Esophagus muscularis mucosa (tissue), 3 donors: ENCODE measurements at regions not wholly inside any gene's neighbourhood (a gene's known extent, or its start where the extent isn't known, plus 50 kb on each side); places are given as distances from the start of the nearest gene placed in this dataset.

Experiments used
- CTCF ChIP-seq, 3 experiments: fragments of 200-600 bp in 2 of 3; fragments of 450-650 bp in 1 of 3; sonication (generic) in 2 of 3; IDR thresholded peaks; one replicate each; pipeline ENCODE4 v1.5.1; 2017 to 2019; ENCODE audit warnings: antibody characterized with exemption in 3 of 3, mild to moderate bottlenecking in 2 of 3, moderate library complexity in 1 of 3
- POLR2A ChIP-seq: fragments of 450-650 bp; IDR thresholded peaks from one replicate; pipeline ENCODE4 v1.6.1; 2017; ENCODE audit warnings: antibody characterized with exemption, moderate library complexity, mild to moderate bottlenecking, low read depth

GRCh38 chr13:37202264-37202663 lies 96.8 kb upstream of the CSNK1A1L start:
- TF ChIP-seq CTCF (IDR thresholded peaks at IDR 0.05) (no peak), POLR2A (no peak)
